Breast epithelium (tissue), 3 donors: ENCODE measurements at regions not wholly inside any gene's neighbourhood (a gene's known extent, or its start where the extent isn't known, plus 50 kb on each side); places are given as distances from the start of the nearest gene placed in this dataset.

Source experiments
- POLR2A ChIP-seq: fragments of 450-650 bp; IDR thresholded peaks from one replicate; pipeline ENCODE4 v1.6.1; 2016; ENCODE audit warnings: antibody characterized with exemption, mild to moderate bottlenecking, moderate library complexity
- TF ChIP-seq, protein P1 (sequence below), 3 donors: fragments of 450-650 bp; IDR thresholded peaks; one replicate each; pipeline ENCODE4 v1.5.1; 2016 to 2017; ENCODE audit warnings: antibody characterized with exemption in 3 of 3, mild to moderate bottlenecking in 3 of 3, moderate library complexity in 3 of 3

DNA sequence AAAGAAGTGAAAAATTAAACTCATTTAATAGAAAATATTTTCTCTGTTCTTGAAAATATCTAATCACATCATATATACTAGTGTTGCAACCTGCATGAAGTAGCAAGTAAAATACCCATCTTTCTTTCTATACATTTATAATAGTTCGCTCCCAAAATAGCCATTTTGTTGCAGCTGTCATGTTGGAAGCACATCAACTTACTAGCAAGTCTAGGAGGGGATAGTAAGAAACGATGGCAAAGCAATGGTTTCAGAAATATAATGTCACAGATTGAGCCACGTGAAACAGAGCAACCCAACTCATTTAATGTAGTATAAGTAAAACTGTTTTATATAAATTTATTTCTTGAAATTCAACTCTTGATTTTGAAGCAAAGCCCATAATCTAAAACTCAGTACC lies 521.8 kb downstream of the LRRIQ3 start:
- no peak for TF ChIP-seq POLR2A
- TF ChIP-seq, protein P1, sequence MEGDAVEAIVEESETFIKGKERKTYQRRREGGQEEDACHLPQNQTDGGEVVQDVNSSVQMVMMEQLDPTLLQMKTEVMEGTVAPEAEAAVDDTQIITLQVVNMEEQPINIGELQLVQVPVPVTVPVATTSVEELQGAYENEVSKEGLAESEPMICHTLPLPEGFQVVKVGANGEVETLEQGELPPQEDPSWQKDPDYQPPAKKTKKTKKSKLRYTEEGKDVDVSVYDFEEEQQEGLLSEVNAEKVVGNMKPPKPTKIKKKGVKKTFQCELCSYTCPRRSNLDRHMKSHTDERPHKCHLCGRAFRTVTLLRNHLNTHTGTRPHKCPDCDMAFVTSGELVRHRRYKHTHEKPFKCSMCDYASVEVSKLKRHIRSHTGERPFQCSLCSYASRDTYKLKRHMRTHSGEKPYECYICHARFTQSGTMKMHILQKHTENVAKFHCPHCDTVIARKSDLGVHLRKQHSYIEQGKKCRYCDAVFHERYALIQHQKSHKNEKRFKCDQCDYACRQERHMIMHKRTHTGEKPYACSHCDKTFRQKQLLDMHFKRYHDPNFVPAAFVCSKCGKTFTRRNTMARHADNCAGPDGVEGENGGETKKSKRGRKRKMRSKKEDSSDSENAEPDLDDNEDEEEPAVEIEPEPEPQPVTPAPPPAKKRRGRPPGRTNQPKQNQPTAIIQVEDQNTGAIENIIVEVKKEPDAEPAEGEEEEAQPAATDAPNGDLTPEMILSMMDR (IDR thresholded peaks at IDR 0.05): no peak
